Aorta (tissue), 5 donors: ENCODE measurements at regions not wholly inside any gene's neighbourhood (a gene's known extent, or its start where the extent isn't known, plus 50 kb on each side); places are given as distances from the start of the nearest gene placed in this dataset.

ENCODE experiments used
- ATAC-seq: fragments of 200-7000 bp; cut with Tn5 transposase; one replicate; pipeline ENCODE4 v1.9.1; 2022; ENCODE audit warnings: moderate library complexity; ENCODE audit not compliant: low FRiP score
- DNase-seq, 2 donors: peaks; one replicate each; pipeline ENCODE4 v3.0.0-alpha.2; 2020
- H3K27ac ChIP-seq, 2 donors: one replicate each; pipeline ENCODE4 v1.5.1; 2013; ENCODE audit warnings: low read length in 2 of 2, mild to moderate bottlenecking in 2 of 2, moderate library complexity in 2 of 2, control low read depth in 1 of 2, inconsistent platforms in 1 of 2, low read depth in 1 of 2
- H3K27me3 ChIP-seq, 2 donors: one replicate each; pipeline ENCODE4 v1.6.1; 2013; ENCODE audit warnings: control low read depth in 1 of 2, low read length in 1 of 2, mild to moderate bottlenecking in 1 of 2, moderate library complexity in 1 of 2; ENCODE audit not compliant: insufficient read depth in 2 of 2, control insufficient read depth in 1 of 2
- H3K36me3 ChIP-seq, 2 donors: one replicate each; pipeline ENCODE4 v1.6.1; 2013; ENCODE audit warnings: control low read depth in 1 of 2, low read length in 1 of 2, mild to moderate bottlenecking in 1 of 2; ENCODE audit not compliant: insufficient read depth in 2 of 2, control insufficient read depth in 1 of 2
- H3K4me1 ChIP-seq, 2 donors: one replicate each; pipeline ENCODE4 v1.6.1; 2013; ENCODE audit warnings: low read length in 2 of 2, control low read depth in 1 of 2, mild to moderate bottlenecking in 1 of 2, moderate library complexity in 1 of 2; ENCODE audit not compliant: insufficient read depth in 2 of 2, control insufficient read depth in 1 of 2
- H3K4me3 ChIP-seq, 2 donors: one replicate each; pipeline ENCODE4 v1.5.1; 2013; ENCODE audit warnings: low read length in 2 of 2, control low read depth in 1 of 2, mild to moderate bottlenecking in 1 of 2
- H3K9me3 ChIP-seq: one replicate; pipeline ENCODE4 v1.6.1; 2013; ENCODE audit warnings: mild to moderate bottlenecking, low read length; ENCODE audit not compliant: control insufficient read depth
- WGBS, 2 donors: extraction: QIAGEN DNeasy Blood & Tissue Kit; methylation state at CpG; one replicate each; pipeline ENCODE4 v1.1.7; 2013; 5-methylcytosine and 5-hydroxymethylcytosine counted together
- intact Hi-C, 2 donors: fragments of 100-400 bp; cut with DNase I; formaldehyde crosslinking; loops; one replicate each; pipeline versions ENCODE4 v1.14.2 to v1.15.0; 2022
- donor health status: healthy with polysubstance abuse.
- donor health status: Bipolar disorder and iron deficiency.
- donor health status: DM: no; HTN: no; CAD: no.
- donor health status: DM: no; HTN: no; CAD: no.
- donor health status: DM: yes; HTN: yes; CAD: no.

DNA sequence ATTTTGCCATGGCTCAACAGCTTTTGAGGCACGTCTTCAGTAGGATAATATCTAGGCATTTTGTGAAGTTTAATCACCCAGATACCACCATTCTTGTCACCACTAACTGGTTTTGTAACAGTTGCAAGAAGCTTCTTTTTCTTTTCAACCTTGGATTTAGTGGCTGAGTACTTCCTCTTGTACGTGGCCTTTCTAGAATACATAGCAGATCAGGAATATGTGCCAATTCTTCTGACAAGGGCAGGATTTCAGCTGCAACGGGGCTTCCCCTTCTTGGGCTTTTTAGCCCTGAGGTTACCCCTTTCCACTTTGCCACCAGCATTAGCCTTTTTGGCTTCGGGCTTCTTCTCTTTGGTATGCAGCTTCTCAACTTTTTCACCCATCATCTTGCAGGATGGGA, 79.3 kb upstream of the WARS2 start:
- WGBS, 2 donors: 69 to 71% methylated on average over 4 of the region's 4 CpGs
- DNase-seq (no peak), ATAC-seq (no peak)
- Histone ChIP-seq H3K27me3 (peaks cover 0 to 1% of the 10 kb centered on the region in 2 donors), H3K27ac (no peak overlapping the region), H3K36me3 (peaks cover 0 to 2% of the 10 kb centered on the region in 2 donors), H3K4me1 (no peaks in the 10 kb centered on the region), H3K4me3 (no peak overlapping the region), H3K9me3 (peaks cover 4% of the 10 kb centered on the region)
- intact Hi-C loops: no loop called here

DNA sequence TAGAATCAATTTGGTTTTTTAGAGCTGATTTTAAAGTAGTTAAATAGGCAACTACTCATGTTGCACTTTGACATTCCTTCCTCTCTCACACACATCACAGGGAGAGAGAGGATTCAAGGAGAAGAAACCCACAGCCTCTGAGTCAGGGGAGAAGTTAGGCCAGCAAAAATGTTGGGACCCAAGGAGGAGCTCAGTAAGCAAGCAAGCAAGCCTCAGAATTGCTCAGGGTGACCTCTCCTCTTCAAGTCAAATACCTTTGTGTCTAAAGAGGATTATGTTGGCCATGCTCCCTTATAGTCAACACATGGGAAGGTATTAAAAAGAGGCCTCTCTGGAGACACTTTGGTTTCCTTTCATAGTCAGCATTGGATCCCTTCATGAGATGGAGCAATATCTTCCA, 80.5 kb upstream of the WARS2 start:
- no peak for DNase-seq
- Histone ChIP-seq H3K36me3 (peaks cover 0 to 2% of the 10 kb centered on the region in 2 donors), H3K9me3 (peaks cover 4% of the 10 kb centered on the region), H3K4me3 (no peak overlapping the region), H3K27ac (no peak overlapping the region), H3K27me3 (peaks cover 0 to 1% of the 10 kb centered on the region in 2 donors), H3K4me1 (no peaks in the 10 kb centered on the region)
- ATAC-seq: no peak
- intact Hi-C loops: no loop called here

DNA sequence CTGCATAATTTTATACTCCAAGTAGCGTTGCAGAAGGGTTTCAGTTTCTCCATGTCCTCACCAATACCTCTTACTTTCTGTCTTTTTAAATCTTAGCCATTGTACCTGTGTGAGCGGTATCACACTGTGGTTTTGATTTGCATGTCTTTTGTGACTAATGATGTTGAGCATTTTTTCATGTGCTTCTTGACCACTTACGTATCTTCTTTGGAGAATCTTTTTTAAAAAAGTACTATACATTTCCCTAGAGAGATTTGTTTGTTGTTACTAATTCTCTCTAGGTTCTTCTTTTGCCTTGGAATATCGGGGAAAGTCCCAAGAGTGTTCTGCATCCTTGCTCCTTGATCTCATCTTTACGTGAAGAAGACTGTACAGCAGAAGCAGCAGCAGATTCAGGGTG, 81.8 kb upstream of the WARS2 start:
- DNase-seq: no peak
- H3K36me3 ChIP-seq: peaks cover 0 to 2% of the 10 kb centered on the region in 2 donors
- no peak for ATAC-seq
- 83 to 93% methylated on average over 5 of the region's 5 CpGs for WGBS, 2 donors
- peaks cover 4% of the 10 kb centered on the region for H3K9me3 ChIP-seq
- peaks cover 0 to 1% of the 10 kb centered on the region in 2 donors for H3K27me3 ChIP-seq
- intact Hi-C loops: no loop called here
- no peak overlapping the region for H3K27ac ChIP-seq
- H3K4me1 ChIP-seq: no peaks in the 10 kb centered on the region
- no peak overlapping the region for H3K4me3 ChIP-seq

DNA sequence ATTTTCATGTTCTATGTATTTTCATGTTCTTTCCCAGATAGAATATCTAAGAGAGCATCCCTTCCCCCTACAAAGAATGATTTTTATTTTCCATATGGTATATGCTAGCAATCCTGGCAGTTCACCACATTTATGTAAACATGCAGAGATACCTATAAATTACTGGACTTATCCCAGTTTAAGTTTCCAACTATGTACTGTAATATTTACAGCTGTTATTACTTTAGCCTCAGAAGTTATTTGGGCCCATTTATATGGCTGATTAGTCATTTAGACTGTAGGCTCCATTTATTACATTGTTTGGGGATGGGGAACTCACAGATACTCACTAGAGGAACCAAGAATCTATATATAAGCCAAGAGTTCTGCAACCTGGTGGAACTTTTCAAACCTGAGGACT, 84.8 kb upstream of the WARS2 start:
- Histone ChIP-seq H3K9me3 (no peaks in the 10 kb centered on the region), H3K4me3 (no peak overlapping the region), H3K27me3 (peaks cover 0 to 1% of the 10 kb centered on the region in 2 donors), H3K4me1 (no peaks in the 10 kb centered on the region), H3K36me3 (no peaks in the 10 kb centered on the region), H3K27ac (no peak overlapping the region)
- intact Hi-C loops: no loop called here
- ATAC-seq (no peak), DNase-seq (no peak)

DNA sequence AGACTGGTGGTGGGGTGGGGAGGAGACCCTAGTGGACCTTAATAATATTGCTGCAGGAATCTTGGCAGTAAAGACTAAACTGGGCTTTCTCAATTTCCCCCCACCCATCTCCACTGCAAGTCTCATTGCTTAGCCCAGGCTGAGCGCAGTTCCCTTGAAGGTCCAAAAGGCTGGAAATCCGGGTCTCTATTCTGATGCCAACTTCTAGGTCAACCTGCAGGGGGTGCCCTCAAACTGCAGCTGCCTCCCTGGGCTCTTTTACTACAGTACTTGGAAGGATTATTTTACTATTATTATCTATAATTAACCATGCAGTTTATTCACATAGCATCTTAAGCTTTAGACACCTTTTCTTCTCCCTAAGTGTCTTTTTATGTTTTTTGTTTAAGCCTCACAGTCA, 85.4 kb upstream of the WARS2 start:
- Histone ChIP-seq H3K4me1 (no peaks in the 10 kb centered on the region), H3K9me3 (no peaks in the 10 kb centered on the region), H3K27ac (no peak overlapping the region), H3K27me3 (peaks cover 0 to 1% of the 10 kb centered on the region in 2 donors), H3K4me3 (no peak overlapping the region), H3K36me3 (no peaks in the 10 kb centered on the region)
- no peak for DNase-seq
- 74 to 88% methylated on average over 2 of the region's 2 CpGs for WGBS, 2 donors
- intact Hi-C loops: no loop called here
- no peak for ATAC-seq

DNA sequence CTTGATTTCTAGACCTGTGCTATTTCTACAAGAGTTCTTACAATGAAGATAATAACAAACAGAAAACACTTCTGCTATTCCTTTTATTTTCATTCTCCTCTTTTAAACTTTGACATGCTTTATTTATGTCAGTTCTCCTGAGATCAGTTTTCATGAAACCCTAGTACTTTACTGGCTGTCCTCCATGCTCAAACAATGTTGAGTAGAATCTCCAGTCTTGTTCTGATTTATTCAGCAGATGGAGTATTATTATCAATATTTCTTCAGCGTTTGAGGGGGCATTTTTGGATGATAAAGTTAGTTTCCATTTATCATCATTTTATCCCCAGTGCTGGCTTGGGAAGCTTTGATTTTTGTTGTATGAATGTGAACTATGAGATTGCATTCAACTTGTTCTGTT, 85.9 kb upstream of the WARS2 start:
- WGBS, 2 donors: 64 to 68% methylated on average over 1 of the region's 1 CpG
- peaks cover 0 to 1% of the 10 kb centered on the region in 2 donors for H3K27me3 ChIP-seq
- no peak for DNase-seq
- H3K4me3 ChIP-seq: no peak overlapping the region
- no peak overlapping the region for H3K27ac ChIP-seq
- no peak for ATAC-seq
- H3K4me1 ChIP-seq: no peaks in the 10 kb centered on the region
- H3K9me3 ChIP-seq: peaks cover 1% of the 10 kb centered on the region
- H3K36me3 ChIP-seq: no peaks in the 10 kb centered on the region
- intact Hi-C loops: no loop called here

DNA sequence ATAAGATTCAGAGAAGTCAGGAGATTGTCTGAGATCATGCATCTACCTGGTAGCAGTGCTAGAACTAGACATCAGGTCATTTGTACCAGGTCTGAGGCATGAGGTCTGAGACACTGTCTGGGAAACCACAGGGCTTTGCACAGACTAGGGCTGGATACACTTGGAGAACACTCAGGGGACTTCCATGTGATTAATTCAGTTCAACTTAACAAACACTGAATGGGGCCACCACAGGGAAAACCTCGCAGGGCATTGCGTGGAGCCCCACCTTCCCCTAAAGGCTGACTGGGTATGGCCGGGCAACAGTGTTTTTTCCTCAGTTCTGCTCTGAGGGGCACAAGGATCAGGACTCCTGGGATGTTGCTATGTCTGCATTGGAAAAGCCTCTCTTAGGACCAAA, 86.5 kb upstream of the WARS2 start:
- H3K27me3 ChIP-seq: peaks cover 0 to 1% of the 10 kb centered on the region in 2 donors
- ATAC-seq: no peak
- H3K27ac ChIP-seq: no peak overlapping the region

DNA sequence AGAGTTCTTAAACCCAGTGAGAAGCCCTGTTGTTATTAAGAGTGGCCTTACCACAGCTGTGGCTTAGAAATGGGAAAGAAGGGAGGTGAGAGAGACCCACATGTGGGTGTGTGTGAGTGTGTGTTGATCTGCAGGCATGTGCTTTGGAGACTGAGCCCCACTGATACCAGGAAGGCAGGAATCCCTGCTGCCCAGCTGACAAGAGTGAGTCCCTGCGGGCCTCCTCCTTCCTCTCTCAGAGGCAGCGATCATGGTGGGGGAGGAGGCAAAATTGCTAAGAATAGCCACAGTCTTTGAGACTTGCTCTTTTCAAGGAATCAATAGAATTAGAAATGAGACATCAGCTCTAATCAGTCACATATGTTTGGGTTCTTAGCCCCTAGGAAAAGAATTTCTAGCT, 87.0 kb upstream of the WARS2 start:
- WGBS, 2 donors: 34 to 61% methylated on average over 2 of the region's 2 CpGs
- ATAC-seq (no peak), DNase-seq (no peak)
- intact Hi-C loops: no loop called here
- Histone ChIP-seq H3K36me3 (no peaks in the 10 kb centered on the region), H3K4me1 (no peaks in the 10 kb centered on the region), H3K4me3 (no peak overlapping the region), H3K27ac (no peak overlapping the region), H3K27me3 (peaks cover 0 to 1% of the 10 kb centered on the region in 2 donors), H3K9me3 (peaks cover 1% of the 10 kb centered on the region)

More for the DNA sequence above, 86.5 kb upstream of the WARS2 start:
- Histone ChIP-seq H3K4me3 (no peak overlapping the region), H3K36me3 (no peaks in the 10 kb centered on the region), H3K9me3 (peaks cover 1% of the 10 kb centered on the region), H3K4me1 (no peaks in the 10 kb centered on the region)
- WGBS, 2 donors: 60 to 69% methylated on average over 3 of the region's 3 CpGs
- intact Hi-C loops: no loop called here
- no peak for DNase-seq

DNA sequence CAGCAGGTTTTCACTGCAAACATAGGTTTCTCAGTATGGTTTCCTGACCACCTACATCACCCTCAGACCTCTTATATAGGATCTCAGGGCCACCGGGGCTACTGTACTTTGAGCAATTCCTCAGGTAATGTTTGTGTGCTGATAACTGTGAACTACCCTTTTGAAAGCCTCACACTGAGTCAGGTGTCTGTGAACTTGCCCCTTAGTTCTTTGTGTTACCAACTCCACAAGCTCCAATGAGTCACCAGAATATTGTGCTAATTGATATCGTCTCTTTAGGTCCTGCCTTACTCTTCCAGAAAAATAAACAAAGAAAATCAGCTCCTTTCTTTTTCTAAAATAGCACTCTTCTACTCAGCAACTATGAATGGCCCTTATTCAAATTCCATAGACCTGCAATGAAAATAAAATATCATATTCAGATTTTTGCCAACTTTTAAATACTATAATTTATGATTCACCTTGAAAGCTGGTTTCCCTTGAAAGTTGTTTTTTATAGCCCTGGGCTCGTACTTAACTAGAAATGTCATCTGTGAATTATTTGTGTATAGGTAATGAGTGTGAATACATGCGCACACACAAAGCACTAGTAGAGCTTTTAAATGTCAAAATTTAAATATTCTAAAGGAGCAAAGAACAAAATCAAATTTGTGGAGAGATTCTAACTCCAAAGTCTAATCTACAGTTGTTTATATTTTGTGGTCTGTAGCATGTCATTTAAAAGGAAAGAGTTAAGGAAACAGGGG, 88.1 kb upstream of the WARS2 start:
- Histone ChIP-seq H3K4me3 (no peak overlapping the region), H3K27me3 (peaks cover 0 to 1% of the 10 kb centered on the region in 2 donors), H3K4me1 (no peaks in the 10 kb centered on the region), H3K9me3 (peaks cover 1% of the 10 kb centered on the region), H3K27ac (no peak overlapping the region), H3K36me3 (no peaks in the 10 kb centered on the region)
- ATAC-seq (no peak), DNase-seq (no peak)
- WGBS, 2 donors: 53 to 69% methylated on average over 4 of the region's 4 CpGs
- intact Hi-C loops: no loop called here
